ENCODE measurements at regions not wholly inside any gene's neighbourhood (a gene's known extent, or its start where the extent isn't known, plus 50 kb on each side); places are given as distances from the start of the nearest gene placed in this dataset.

DNA sequence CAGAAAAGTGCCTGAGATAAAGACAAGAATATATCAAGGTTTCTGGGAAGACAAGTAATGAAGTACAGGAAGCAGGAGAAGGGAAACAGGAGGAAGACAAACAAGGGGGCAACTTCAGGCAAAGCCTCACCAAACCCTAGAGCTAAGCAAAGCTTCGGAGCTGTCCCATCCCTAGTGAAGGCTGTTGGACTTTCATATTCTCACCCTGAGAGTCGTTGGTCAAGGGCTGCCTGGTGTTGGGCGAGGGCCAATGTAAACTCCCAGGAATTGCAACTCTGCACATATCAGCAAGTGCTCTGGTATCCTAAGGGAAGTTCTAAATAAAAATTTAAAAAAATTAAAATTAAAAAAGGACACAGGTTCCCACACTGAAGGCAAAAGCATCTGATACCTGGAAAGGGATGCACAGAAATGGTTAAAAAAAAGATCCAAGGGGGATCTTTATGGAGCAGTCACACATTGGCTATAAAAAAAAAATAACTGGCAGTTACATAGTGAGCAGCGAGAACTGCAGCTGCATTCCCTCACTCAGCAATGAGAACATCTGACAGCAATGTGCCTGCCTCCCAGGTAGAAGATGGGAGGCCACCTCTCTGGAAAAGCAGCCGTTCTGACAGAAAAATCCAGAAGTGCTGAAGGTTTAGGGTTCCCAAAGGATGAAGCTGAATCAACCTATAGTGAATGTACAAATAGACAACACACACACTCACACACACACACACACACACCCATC, 304.7 kb downstream of the WDR11 start:
- H3K36me3 ChIP-seq (ENCODE audit: insufficient read depth, low read length) = no peaks in the 10 kb centered on the region
- no peak overlapping the region for H3K4me3 ChIP-seq (ENCODE audit: low read length)
- peaks cover 18% of the 10 kb centered on the region for H3K4me1 ChIP-seq (ENCODE audit: insufficient read depth, low read length)
- no peak overlapping the region for H2AFZ ChIP-seq (ENCODE audit: low read depth, low read length)
- no peaks in the 10 kb centered on the region for H3K27me3 ChIP-seq (ENCODE audit: insufficient read depth, low read length)
- H3K9me3 ChIP-seq (ENCODE audit: low read length) = no peaks in the 10 kb centered on the region

DNA sequence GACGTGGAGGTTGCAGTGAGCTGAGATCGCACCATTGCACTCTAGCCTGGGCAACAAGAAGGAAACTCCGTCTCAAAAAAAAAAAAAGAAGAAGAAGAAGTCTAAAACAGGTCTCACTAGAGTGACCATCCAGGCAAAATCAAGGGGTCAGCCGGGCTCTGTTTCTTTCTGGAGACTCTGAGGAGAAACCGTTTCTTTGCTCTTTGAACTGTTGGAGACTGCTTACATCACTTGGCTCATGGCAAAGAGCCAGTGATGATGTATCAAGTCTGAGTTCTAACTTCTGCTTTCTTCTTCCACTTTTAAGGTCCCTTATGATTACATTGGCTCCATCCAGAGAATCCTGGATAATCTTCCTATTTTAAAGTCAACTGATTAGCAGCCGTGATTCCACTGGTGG, 306.8 kb downstream of the WDR11 start:
- Histone ChIP-seq H3K4me3 (ENCODE audit: low read length) (no peak overlapping the region), H3K9me3 (ENCODE audit: low read length) (no peaks in the 10 kb centered on the region), H2AFZ (ENCODE audit: low read depth, low read length) (no peak overlapping the region), H3K36me3 (ENCODE audit: insufficient read depth, low read length) (no peaks in the 10 kb centered on the region), H3K4me1 (ENCODE audit: insufficient read depth, low read length) (peaks cover 18% of the 10 kb centered on the region), H3K27me3 (ENCODE audit: insufficient read depth, low read length) (no peaks in the 10 kb centered on the region)

DNA sequence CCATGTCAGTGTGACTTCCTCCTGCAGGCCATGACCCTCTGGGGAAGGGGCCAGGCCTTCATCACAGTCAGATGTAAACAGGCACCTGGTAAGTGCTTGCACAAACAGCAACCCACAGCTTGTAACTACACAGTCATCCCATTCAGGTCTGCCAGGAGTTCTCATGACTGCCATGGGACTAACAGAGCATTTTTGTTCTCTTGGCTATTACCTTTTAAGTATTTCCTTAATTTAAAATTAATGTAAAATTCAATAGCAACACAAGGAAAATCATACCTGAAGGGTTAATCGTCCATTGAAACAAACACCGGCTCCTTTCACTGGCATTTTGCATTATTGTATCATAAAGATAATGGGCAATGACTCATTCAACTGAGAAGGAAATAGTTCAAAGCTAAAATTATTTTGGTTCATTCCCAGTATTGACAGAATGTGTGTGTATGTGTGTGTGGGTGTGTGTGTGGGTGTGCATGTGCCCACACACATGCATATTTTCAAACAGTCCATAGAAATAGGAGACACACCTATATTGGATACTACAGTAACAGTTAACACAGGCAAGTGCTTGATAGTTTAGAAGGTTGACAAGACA, 307.9 kb downstream of the WDR11 start:
- H3K27me3 ChIP-seq (ENCODE audit: insufficient read depth, low read length) = no peaks in the 10 kb centered on the region
- no peak overlapping the region for H3K4me3 ChIP-seq (ENCODE audit: low read length)
- H3K36me3 ChIP-seq (ENCODE audit: insufficient read depth, low read length) = no peaks in the 10 kb centered on the region
- H3K4me1 ChIP-seq (ENCODE audit: insufficient read depth, low read length) = peaks cover 13% of the 10 kb centered on the region
- H3K9me3 ChIP-seq (ENCODE audit: low read length) = no peaks in the 10 kb centered on the region
- H2AFZ ChIP-seq (ENCODE audit: low read depth, low read length) = no peak overlapping the region

DNA sequence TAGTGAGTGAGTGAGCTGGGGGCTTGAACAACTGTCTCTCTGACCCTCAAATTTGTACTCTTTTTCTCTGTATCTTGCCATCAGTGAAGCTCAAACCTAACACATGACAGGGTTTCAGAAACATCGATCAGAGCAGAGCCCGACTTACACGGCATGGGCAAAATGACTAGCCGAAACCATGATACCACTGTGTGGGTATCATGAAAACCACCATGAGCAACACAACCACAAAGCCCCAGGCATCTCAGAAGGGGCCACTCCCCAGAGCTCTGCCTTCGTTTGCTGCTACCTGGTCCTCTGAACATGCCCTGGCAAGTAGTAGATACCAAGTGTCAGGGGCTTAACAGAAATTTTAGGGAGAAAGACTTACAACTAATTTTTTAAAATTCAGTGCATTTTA, 308.5 kb downstream of the WDR11 start:
- no peaks in the 10 kb centered on the region for H3K36me3 ChIP-seq (ENCODE audit: insufficient read depth, low read length)
- no peaks in the 10 kb centered on the region for H3K27me3 ChIP-seq (ENCODE audit: insufficient read depth, low read length)
- H3K9me3 ChIP-seq (ENCODE audit: low read length) = no peaks in the 10 kb centered on the region
- no peak overlapping the region for H3K4me3 ChIP-seq (ENCODE audit: low read length)
- no peak overlapping the region for H2AFZ ChIP-seq (ENCODE audit: low read depth, low read length)
- H3K4me1 ChIP-seq (ENCODE audit: insufficient read depth, low read length) = peaks cover 7% of the 10 kb centered on the region

DNA sequence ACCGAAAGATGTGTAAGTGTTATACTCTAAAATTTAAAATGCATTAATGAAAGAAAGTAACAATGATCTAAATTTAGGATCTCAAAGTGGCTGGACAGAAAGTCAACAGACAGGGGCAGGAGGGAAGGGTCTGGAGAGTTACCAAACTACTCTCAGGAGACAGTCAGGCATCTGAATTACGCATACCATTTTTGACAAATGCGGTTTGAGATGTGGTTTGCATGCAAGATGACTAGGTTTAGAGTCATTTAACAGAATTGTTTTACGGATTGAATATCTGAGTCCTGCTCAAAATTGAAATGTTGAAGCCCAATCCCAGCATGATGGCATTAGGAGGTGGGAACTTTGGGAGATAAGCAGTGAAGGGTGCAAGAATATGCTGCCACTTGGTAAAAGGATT, 314.1 kb downstream of the WDR11 start:
- Histone ChIP-seq H3K4me1 (ENCODE audit: insufficient read depth, low read length) (no peaks in the 10 kb centered on the region), H3K27me3 (ENCODE audit: insufficient read depth, low read length) (no peaks in the 10 kb centered on the region), H2AFZ (ENCODE audit: low read depth, low read length) (no peak overlapping the region)

DNA sequence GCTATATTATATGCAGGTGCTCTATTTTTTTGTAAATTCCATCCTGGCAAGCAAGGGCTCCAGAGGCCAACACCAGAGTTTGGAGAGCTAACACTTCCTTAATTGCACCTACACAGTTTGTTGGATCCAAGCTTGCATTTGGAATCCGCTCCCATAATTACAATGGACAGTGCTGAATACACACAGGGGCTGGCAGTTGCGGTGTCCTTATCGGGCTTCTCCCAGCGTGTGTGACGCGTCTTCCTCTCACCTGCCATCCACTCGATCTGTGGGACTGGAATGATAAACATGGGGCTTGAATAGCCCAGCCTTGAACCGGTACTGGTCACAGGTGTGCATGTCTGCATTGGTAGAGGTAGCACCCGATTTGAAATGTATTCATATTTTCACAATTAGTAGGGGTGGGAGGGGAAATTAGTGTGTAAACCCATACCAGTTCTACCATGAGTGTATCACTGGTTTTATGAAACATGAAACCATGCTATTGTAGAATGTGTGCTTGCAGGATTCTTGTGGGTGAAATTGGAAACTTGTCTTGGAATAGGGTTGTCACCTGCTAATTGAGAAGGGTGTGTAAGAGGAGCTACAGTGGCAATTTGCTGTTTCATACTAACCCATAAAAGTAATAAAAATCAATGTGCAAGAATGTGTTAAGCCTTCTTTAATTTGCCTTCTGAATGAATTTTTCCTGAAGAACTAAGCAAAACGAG, 316.5 kb downstream of the WDR11 start:
- Histone ChIP-seq H3K9me3 (ENCODE audit: low read length) (no peaks in the 10 kb centered on the region), H3K36me3 (ENCODE audit: insufficient read depth, low read length) (no peaks in the 10 kb centered on the region), H2AFZ (ENCODE audit: low read depth, low read length) (no peak overlapping the region), H3K4me1 (ENCODE audit: insufficient read depth, low read length) (no peaks in the 10 kb centered on the region), H3K27me3 (ENCODE audit: insufficient read depth, low read length) (peaks cover 2% of the 10 kb centered on the region), H3K4me3 (ENCODE audit: low read length) (no peak overlapping the region)

More for the DNA sequence above, 314.1 kb downstream of the WDR11 start:
- Histone ChIP-seq H3K9me3 (ENCODE audit: low read length) (no peaks in the 10 kb centered on the region), H3K4me3 (ENCODE audit: low read length) (no peak overlapping the region), H3K36me3 (ENCODE audit: insufficient read depth, low read length) (no peaks in the 10 kb centered on the region)

DNA sequence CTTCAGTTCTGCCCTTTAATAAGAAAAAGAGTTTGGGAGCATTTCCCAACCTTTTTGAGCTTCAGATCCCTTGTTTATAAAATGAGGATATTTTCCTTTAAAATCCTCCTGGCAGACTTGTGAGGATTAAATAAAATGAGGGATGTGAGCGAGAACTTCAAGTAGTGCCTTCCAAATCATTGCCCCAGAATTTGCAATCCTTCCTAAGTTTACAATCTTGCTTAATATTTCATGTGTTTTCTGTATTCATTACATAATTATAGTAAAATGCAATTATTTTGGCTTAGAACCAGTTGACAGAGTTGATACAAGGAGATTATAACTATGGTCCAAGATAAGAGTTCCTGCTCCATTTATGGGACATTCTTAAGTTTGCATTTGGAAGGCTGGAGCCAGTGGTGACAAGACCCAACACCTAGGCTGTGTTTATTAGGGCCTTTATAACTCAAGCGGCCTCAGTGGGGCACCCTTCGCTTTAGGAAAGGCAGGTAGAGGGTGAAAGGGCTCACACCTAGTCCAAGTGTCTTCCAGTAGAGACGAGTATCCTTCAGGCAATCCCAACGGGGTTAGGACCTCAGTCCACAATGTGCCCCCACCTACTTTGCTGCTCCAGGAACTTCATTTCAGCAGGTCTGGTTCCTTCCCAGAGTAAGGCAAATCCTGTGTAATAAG, 317.5 kb downstream of the WDR11 start:
- peaks cover 2% of the 10 kb centered on the region for H3K27me3 ChIP-seq (ENCODE audit: insufficient read depth, low read length)
- no peaks in the 10 kb centered on the region for H3K4me1 ChIP-seq (ENCODE audit: insufficient read depth, low read length)
- no peaks in the 10 kb centered on the region for H3K9me3 ChIP-seq (ENCODE audit: low read length)
- no peaks in the 10 kb centered on the region for H3K36me3 ChIP-seq (ENCODE audit: insufficient read depth, low read length)
- no peak overlapping the region for H2AFZ ChIP-seq (ENCODE audit: low read depth, low read length)
- H3K4me3 ChIP-seq (ENCODE audit: low read length) = no peak overlapping the region

DNA sequence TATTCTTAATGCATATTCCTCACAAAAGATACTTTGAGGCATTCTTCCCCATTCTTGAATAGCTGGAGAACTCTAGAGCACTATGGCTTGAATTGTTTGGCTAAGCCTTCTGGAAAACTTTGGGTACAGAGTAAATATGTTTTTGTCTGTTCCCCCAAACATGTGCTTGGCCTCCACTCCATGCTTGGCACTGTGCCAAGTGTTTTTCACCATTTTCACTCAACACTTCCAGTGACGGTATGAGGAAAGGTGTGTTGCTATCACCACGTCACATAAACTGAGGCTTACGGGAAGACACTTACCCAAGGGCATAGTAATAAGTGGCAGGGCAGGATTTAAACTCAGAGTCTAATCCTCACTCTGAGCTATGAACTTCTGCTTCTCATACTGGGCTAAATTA, 318.2 kb downstream of the WDR11 start:
- Histone ChIP-seq H3K9me3 (ENCODE audit: low read length) (no peaks in the 10 kb centered on the region), H3K4me1 (ENCODE audit: insufficient read depth, low read length) (no peaks in the 10 kb centered on the region), H3K27me3 (ENCODE audit: insufficient read depth, low read length) (peaks cover 2% of the 10 kb centered on the region), H2AFZ (ENCODE audit: low read depth, low read length) (no peak overlapping the region), H3K36me3 (ENCODE audit: insufficient read depth, low read length) (no peaks in the 10 kb centered on the region), H3K4me3 (ENCODE audit: low read length) (no peak overlapping the region)

DNA sequence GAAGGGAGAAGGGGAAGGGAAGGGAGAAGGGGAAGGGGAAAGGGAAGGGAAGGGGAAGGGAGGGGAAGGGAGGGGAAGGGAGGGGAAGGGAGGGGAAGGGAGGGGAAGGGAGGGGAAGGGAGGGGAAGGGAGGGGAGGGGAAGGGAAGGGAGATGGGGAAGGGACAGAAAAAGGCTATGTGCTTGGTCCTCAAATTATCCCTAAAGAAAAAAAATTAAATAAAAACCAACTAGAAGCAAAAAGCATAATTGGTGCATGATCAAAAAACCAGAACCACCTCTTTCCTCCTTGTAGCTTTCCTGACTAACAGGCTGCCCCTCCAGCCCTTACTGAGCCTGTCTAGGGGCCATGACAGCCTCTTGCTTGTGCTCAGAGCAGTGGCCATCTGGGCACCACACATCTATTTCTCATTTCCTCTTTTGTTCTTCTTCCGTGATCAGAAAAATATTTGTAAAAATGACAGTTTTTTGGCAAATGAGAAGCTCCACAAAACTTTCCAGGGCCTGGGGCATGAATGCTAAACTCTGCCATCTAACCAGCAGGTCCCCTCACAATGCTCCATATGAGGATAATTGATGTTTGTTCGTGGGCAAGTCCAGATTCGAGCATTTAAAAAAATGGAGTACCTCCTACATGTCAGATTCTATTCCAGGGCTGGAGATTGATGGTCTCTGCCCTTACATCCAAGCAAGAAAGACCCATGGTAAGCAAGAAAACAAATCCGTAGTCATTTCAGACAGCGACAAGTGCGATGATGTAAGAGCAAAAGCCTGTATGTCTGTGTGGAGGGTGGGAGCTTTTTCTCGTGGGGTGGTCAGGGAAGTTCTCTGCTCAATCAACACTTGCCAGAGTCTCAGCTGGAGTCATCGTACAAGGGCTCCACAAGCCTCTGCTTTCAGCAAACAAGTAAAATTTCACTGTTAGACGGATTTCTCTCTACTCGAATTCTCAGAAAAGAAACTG, 320.9 kb downstream of the WDR11 start:
- Histone ChIP-seq H3K9me3 (ENCODE audit: low read length) (no peaks in the 10 kb centered on the region), H3K4me3 (ENCODE audit: low read length) (no peak overlapping the region), H2AFZ (ENCODE audit: low read depth, low read length) (no peak overlapping the region), H3K27me3 (ENCODE audit: insufficient read depth, low read length) (peaks cover 2% of the 10 kb centered on the region), H3K4me1 (ENCODE audit: insufficient read depth, low read length) (no peaks in the 10 kb centered on the region), H3K36me3 (ENCODE audit: insufficient read depth, low read length) (no peaks in the 10 kb centered on the region)

DNA sequence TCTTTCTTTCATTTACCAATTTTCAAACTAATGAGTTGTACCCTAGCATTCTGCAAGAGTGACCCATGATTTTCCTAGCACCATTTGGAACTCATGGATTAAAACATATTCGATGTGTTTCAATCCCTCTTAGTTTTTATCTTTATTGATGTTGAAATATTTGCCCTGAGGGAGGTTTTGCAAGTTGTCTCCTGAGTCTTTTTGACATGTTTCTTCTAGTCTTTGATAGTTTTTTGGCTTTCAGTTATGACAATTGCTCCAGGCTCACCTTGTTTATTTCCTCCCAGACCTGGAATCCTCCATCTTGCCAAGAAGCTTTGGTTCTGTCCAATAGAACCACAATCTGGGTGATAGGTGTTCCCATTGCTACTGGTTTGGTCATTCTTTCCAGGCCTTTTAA, 327.8 kb downstream of the WDR11 start:
- H3K27me3 ChIP-seq (ENCODE audit: insufficient read depth, low read length) = no peaks in the 10 kb centered on the region
- no peaks in the 10 kb centered on the region for H3K9me3 ChIP-seq (ENCODE audit: low read length)
- H3K36me3 ChIP-seq (ENCODE audit: insufficient read depth, low read length) = no peaks in the 10 kb centered on the region
- H3K4me3 ChIP-seq (ENCODE audit: low read length) = no peak overlapping the region
- no peak overlapping the region for H2AFZ ChIP-seq (ENCODE audit: low read depth, low read length)
- H3K4me1 ChIP-seq (ENCODE audit: insufficient read depth, low read length) = no peaks in the 10 kb centered on the region

DNA sequence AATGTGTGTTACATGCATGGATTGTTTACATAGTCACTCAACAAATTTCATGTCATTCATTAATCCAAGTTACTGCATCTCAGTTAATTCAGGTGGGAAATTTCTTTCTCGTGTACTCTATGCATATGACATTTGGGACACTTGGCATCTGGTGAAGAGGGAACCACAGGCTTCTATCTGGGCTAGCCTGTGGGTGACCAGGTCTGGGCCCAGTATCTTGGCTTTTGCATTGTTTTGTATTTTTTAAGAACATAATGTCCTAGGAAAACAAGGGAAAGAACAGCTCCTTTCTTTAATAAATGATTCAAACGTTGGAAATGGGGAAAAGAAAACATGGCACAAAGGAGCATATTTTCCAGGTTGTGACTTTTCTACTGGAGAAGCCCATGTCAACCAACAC, 331.1 kb downstream of the WDR11 start:
- Histone ChIP-seq H3K36me3 (ENCODE audit: insufficient read depth, low read length) (no peaks in the 10 kb centered on the region), H3K27me3 (ENCODE audit: insufficient read depth, low read length) (no peaks in the 10 kb centered on the region), H2AFZ (ENCODE audit: low read depth, low read length) (no peak overlapping the region), H3K9me3 (ENCODE audit: low read length) (no peaks in the 10 kb centered on the region), H3K4me1 (ENCODE audit: insufficient read depth, low read length) (no peaks in the 10 kb centered on the region), H3K4me3 (ENCODE audit: low read length) (no peak overlapping the region)

DNA sequence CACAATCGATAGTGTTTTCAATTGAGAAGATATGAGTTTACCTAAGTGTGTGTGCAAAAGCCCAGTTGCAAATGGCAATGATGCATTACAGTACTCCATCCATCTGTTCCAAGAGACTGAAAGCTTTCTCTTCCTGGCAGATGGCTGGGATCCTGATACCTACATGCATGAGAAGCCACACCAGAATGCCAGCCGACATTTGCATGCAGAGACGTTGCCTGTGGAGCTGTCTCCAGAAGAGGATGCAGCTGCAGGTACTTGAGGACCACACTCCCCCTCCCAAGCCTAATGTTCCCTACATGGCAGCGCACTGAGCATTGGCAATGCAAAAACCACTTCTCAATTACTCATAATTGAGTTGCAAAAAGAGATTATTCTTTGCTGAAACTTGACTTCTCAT, 332.1 kb downstream of the WDR11 start:
- Histone ChIP-seq H3K27me3 (ENCODE audit: insufficient read depth, low read length) (peaks cover 4% of the 10 kb centered on the region), H3K4me3 (ENCODE audit: low read length) (no peak overlapping the region), H3K9me3 (ENCODE audit: low read length) (no peaks in the 10 kb centered on the region), H2AFZ (ENCODE audit: low read depth, low read length) (no peak overlapping the region), H3K4me1 (ENCODE audit: insufficient read depth, low read length) (no peaks in the 10 kb centered on the region), H3K36me3 (ENCODE audit: insufficient read depth, low read length) (no peaks in the 10 kb centered on the region)
